ENCODE measurements at regions not wholly inside any gene's neighbourhood (a gene's known extent, or its start where the extent isn't known, plus 50 kb on each side); places are given as distances from the start of the nearest gene placed in this dataset.

DNA sequence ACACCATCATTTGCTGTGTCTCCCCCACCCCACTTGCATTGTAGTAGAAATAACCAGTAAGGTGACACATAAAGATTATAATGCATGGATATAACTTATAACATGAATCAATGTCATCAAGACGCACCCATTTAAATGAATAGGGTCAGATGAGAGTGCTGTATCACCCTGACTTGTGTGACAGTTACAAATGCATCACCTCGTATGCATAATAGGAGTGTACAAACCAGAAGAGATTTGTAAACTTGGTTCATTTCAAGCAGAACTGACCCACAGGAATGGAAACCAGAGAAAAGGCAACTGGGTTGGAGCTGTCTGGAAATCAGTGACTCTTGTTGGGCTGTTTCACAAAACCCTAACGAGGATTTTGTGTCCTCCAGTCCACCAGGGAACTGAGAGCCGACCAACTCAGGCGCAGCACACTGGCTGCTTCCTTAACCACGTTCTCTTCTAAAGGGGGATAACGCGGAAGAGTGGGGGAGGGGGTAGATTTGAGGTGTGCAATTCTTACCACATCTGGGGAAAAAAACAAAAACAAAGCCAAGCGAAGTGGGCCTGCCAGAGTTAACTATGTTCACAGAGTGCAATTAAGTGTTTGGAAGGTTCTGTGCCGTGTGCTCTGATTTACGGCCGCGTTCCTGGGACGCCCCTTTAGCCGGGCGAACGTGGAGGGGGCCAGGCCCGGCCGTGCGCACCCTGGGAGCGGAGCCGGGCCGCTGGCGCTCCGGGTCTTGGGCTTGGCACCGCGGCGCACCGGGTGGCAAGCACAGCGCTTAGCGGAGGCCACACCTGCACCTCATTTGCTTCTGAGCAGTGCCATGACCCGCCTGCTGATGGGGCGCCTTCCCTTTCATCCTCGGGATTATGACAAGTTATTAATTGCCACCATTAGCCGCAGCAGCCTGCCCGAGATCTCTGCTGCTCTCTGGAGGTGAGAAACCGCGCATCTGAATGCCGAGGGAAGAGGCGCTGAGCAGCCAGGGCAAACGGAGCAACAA lies 248.8 kb upstream of the FOXD3 start:
- Histone ChIP-seq H3K4me1 (ENCODE audit: control insufficient read depth in 2 of 2, insufficient read depth in 2 of 2, low read length in 2 of 2) (peaks cover 0 to 4% of the 10 kb centered on the region in 2 donors), H3K9me3 (ENCODE audit: control insufficient read depth in 2 of 2, insufficient read depth in 1 of 2, low read length in 1 of 2) (no peaks in the 10 kb centered on the region), H3K4me3 (ENCODE audit: low read length in 2 of 2) (no peak overlapping the region), H3K27me3 (ENCODE audit: control insufficient read depth in 2 of 2, insufficient read depth in 1 of 2, low read length in 1 of 2) (peaks cover 22 to 36% of the 10 kb centered on the region in 2 donors), H3K36me3 (ENCODE audit: control insufficient read depth in 2 of 2, insufficient read depth in 2 of 2, low read length in 1 of 2) (no peaks in the 10 kb centered on the region), H3K27ac (ENCODE audit: low read depth in 1 of 2, low read length in 1 of 2) (no peak overlapping the region)
- WGBS, result 7% methylated on average over 41 of the region's 41 CpGs
- DNase-seq (ENCODE audit: low read depth in 6 of 9, low spot score in 9 of 9), result peak in 1 of 9 donors; percentile 5

DNA sequence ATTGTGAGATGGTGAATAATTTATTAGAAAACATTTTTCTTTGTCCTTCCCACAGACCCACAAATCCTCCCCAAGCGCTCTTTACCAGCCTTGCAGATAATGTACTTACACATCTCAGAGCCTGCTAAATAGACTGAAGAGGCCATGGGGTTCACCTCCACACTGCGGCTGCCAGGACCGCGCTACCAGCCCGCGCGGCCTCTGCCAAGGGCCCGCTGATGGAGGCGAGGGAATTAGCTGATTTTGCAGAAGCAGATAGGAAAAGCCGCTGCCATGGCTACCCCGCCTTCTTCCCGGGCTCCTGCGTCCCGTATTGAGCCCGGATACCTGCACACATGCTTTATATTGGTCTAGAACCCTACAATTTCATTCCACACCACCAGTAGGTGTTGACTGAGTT lies 248.0 kb upstream of the FOXD3 start:
- Histone ChIP-seq H3K9me3 (ENCODE audit: control insufficient read depth in 2 of 2, insufficient read depth in 1 of 2, low read length in 1 of 2) (no peaks in the 10 kb centered on the region), H3K4me3 (ENCODE audit: low read length in 2 of 2) (no peak overlapping the region), H3K36me3 (ENCODE audit: control insufficient read depth in 2 of 2, insufficient read depth in 2 of 2, low read length in 1 of 2) (no peaks in the 10 kb centered on the region), H3K27me3 (ENCODE audit: control insufficient read depth in 2 of 2, insufficient read depth in 1 of 2, low read length in 1 of 2) (peaks cover 22 to 36% of the 10 kb centered on the region in 2 donors), H3K27ac (ENCODE audit: low read depth in 1 of 2, low read length in 1 of 2) (no peak overlapping the region), H3K4me1 (ENCODE audit: control insufficient read depth in 2 of 2, insufficient read depth in 2 of 2, low read length in 2 of 2) (peaks cover 0 to 4% of the 10 kb centered on the region in 2 donors)
- whole genome bisulfite sequencing, result 48% methylated on average over 15 of the region's 15 CpGs
- DNase-seq (ENCODE audit: low read depth in 6 of 9, low spot score in 9 of 9), result no peak

DNA sequence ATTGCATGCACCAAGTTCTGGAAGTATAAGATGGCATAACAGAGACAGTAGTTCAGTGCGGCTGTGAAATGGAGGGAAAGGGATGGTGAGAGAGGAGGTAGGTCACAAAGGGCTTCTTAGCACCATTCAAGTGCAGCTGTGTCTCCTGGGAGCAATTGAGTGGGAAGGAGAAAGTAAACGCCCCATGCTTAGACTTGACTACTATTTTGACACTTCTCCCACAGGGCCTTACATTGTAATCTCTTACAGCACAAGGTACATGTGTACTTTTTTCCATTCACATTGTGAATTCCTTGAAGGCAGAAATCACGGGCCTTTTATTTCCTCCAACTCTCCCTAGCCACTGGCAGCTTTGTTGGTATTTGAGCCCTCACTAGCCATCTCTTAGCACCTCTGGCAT lies 239.6 kb upstream of the FOXD3 start:
- DNase-seq (ENCODE audit: low read depth in 6 of 9, low spot score in 9 of 9), result no peak
- H3K27me3 ChIP-seq (ENCODE audit: control insufficient read depth in 2 of 2, insufficient read depth in 1 of 2, low read length in 1 of 2), result no peaks in the 10 kb centered on the region
- WGBS, result 89% methylated on average over 3 of the region's 3 CpGs
- H3K36me3 ChIP-seq (ENCODE audit: control insufficient read depth in 2 of 2, insufficient read depth in 2 of 2, low read length in 1 of 2), result no peaks in the 10 kb centered on the region
- H3K27ac ChIP-seq (ENCODE audit: low read depth in 1 of 2, low read length in 1 of 2), result no peak overlapping the region
- H3K9me3 ChIP-seq (ENCODE audit: control insufficient read depth in 2 of 2, insufficient read depth in 1 of 2, low read length in 1 of 2), result no peaks in the 10 kb centered on the region
- H3K4me1 ChIP-seq (ENCODE audit: control insufficient read depth in 2 of 2, insufficient read depth in 2 of 2, low read length in 2 of 2), result no peaks in the 10 kb centered on the region
- no peak overlapping the region for H3K4me3 ChIP-seq (ENCODE audit: low read length in 2 of 2)

DNA sequence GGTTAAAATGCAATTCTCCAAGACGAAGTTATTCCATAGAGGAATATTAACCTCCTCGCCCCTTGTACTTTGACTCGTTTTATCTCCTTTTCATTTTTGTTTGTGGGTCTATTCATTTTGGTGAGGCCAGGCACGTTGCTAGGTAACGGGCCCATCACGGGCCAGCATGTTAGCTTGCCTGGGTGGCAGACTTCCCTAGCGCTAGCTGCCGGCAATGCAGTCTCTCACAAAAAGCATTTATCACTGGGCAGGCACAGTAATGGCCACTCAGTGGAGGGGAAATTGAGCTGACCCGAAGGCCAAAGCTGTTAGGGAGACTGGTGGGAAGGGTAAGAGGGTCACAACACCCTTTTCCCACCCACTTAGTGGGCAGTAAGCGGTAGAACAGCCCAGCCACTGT lies 234.4 kb upstream of the FOXD3 start:
- Histone ChIP-seq H3K27ac (ENCODE audit: low read depth in 1 of 2, low read length in 1 of 2) (no peak overlapping the region), H3K4me1 (ENCODE audit: control insufficient read depth in 2 of 2, insufficient read depth in 2 of 2, low read length in 2 of 2) (no peaks in the 10 kb centered on the region), H3K4me3 (ENCODE audit: low read length in 2 of 2) (no peak overlapping the region), H3K36me3 (ENCODE audit: control insufficient read depth in 2 of 2, insufficient read depth in 2 of 2, low read length in 1 of 2) (no peaks in the 10 kb centered on the region), H3K27me3 (ENCODE audit: control insufficient read depth in 2 of 2, insufficient read depth in 1 of 2, low read length in 1 of 2) (peaks cover 0 to 3% of the 10 kb centered on the region in 2 donors), H3K9me3 (ENCODE audit: control insufficient read depth in 2 of 2, insufficient read depth in 1 of 2, low read length in 1 of 2) (no peaks in the 10 kb centered on the region)
- 66% methylated on average over 10 of the region's 10 CpGs for WGBS
- no peak for DNase-seq (ENCODE audit: low read depth in 6 of 9, low spot score in 9 of 9)

DNA sequence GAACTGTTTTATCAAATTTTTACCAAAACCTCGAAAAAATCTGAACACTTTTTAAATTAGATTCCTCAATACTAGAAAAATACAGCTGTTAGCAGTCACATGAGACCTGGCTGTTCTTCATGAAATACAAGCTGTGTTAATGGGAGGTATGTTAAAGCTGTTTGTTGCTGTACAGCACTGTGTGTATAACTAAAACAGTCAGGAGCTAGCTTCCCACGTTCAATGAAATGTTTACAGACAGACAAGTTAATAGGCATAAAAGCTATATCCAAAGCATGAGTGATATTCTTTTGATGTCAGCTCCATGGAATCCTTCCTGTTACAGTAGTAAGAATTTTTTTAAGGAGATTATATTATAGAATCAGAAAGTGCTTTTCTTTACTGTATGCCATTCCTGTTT lies 223.2 kb upstream of the FOXD3 start:
- Histone ChIP-seq H3K4me3 (ENCODE audit: low read length in 2 of 2) (no peak overlapping the region), H3K4me1 (ENCODE audit: control insufficient read depth in 2 of 2, insufficient read depth in 2 of 2, low read length in 2 of 2) (no peaks in the 10 kb centered on the region), H3K36me3 (ENCODE audit: control insufficient read depth in 2 of 2, insufficient read depth in 2 of 2, low read length in 1 of 2) (no peaks in the 10 kb centered on the region), H3K27me3 (ENCODE audit: control insufficient read depth in 2 of 2, insufficient read depth in 1 of 2, low read length in 1 of 2) (no peaks in the 10 kb centered on the region), H3K9me3 (ENCODE audit: control insufficient read depth in 2 of 2, insufficient read depth in 1 of 2, low read length in 1 of 2) (no peaks in the 10 kb centered on the region), H3K27ac (ENCODE audit: low read depth in 1 of 2, low read length in 1 of 2) (no peak overlapping the region)
- WGBS, result 81% methylated on average over 2 of the region's 2 CpGs
- no peak for DNase-seq (ENCODE audit: low read depth in 6 of 9, low spot score in 9 of 9)

DNA sequence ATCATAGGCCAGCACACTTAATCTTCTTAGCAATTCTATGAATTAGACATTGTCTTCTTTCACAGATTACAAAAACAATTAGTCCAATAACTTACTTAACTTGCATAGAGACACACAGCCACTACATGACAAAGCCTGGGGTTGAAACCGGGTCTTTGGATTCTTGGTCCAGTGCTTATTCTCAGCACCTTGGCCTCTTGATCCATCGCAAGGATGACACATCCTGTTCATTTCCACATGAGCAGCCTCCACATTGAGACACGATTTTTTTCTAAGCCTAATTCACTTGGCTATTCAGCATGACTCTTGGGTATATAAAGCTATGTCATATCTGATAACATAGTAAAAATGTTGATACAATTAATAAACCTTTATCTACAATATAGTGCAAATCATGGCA lies 221.0 kb upstream of the FOXD3 start:
- no peaks in the 10 kb centered on the region for H3K4me1 ChIP-seq (ENCODE audit: control insufficient read depth in 2 of 2, insufficient read depth in 2 of 2, low read length in 2 of 2)
- 95% methylated on average over 3 of the region's 3 CpGs for WGBS
- H3K36me3 ChIP-seq (ENCODE audit: control insufficient read depth in 2 of 2, insufficient read depth in 2 of 2, low read length in 1 of 2), result no peaks in the 10 kb centered on the region
- no peak for DNase-seq (ENCODE audit: low read depth in 6 of 9, low spot score in 9 of 9)
- H3K9me3 ChIP-seq (ENCODE audit: control insufficient read depth in 2 of 2, insufficient read depth in 1 of 2, low read length in 1 of 2), result no peaks in the 10 kb centered on the region
- H3K4me3 ChIP-seq (ENCODE audit: low read length in 2 of 2), result no peak overlapping the region
- no peak overlapping the region for H3K27ac ChIP-seq (ENCODE audit: low read depth in 1 of 2, low read length in 1 of 2)
- H3K27me3 ChIP-seq (ENCODE audit: control insufficient read depth in 2 of 2, insufficient read depth in 1 of 2, low read length in 1 of 2), result no peaks in the 10 kb centered on the region

DNA sequence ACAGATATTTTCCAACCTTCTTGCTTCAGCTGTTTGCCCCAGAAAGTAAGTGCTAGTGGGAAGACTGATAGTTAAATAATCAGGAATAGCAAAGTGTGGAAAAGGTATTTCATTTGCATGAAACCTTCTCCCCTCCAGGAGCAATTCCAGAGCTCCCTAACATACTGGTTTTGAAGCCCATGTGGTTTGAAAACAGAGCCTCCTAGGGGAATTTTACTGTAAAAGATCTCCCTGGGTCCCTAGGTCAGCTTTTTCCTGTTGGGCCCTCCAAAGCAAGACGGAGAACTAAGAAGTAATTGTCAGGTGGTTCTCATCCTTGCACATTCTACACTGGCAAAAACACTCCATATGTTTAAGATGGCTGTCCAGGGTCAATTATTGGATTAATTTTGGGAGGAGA lies 218.7 kb upstream of the FOXD3 start:
- Histone ChIP-seq H3K27me3 (ENCODE audit: control insufficient read depth in 2 of 2, insufficient read depth in 1 of 2, low read length in 1 of 2) (peaks cover 0 to 2% of the 10 kb centered on the region in 2 donors), H3K27ac (ENCODE audit: low read depth in 1 of 2, low read length in 1 of 2) (no peak overlapping the region), H3K4me1 (ENCODE audit: control insufficient read depth in 2 of 2, insufficient read depth in 2 of 2, low read length in 2 of 2) (no peaks in the 10 kb centered on the region), H3K9me3 (ENCODE audit: control insufficient read depth in 2 of 2, insufficient read depth in 1 of 2, low read length in 1 of 2) (no peaks in the 10 kb centered on the region), H3K36me3 (ENCODE audit: control insufficient read depth in 2 of 2, insufficient read depth in 2 of 2, low read length in 1 of 2) (no peaks in the 10 kb centered on the region), H3K4me3 (ENCODE audit: low read length in 2 of 2) (no peak overlapping the region)
- WGBS, result 86% methylated on average over 1 of the region's 1 CpG
- no peak for DNase-seq (ENCODE audit: low read depth in 6 of 9, low spot score in 9 of 9)

DNA sequence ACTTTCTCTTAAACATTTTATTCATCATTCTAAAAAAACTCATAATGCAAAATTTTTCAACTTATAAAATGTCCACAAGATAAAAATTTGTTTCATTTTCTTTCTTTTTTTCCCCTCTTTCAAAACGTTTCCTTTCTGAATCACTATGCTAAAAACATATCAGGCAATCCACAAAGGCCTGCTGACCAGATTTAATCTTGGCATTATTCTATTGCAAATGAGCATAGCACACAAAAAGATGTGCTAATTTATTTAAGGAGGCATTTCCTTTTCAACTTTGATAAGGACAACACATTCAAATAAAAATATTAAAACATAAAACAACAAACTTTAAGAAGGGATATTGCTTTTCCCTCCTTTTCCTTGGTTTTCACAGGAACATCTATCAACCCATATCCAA lies 215.3 kb upstream of the FOXD3 start:
- H3K27ac ChIP-seq (ENCODE audit: low read depth in 1 of 2, low read length in 1 of 2), result no peak overlapping the region
- no peak for DNase-seq (ENCODE audit: low read depth in 6 of 9, low spot score in 9 of 9)
- no peaks in the 10 kb centered on the region for H3K9me3 ChIP-seq (ENCODE audit: control insufficient read depth in 2 of 2, insufficient read depth in 1 of 2, low read length in 1 of 2)
- no peaks in the 10 kb centered on the region for H3K36me3 ChIP-seq (ENCODE audit: control insufficient read depth in 2 of 2, insufficient read depth in 2 of 2, low read length in 1 of 2)
- no peaks in the 10 kb centered on the region for H3K4me1 ChIP-seq (ENCODE audit: control insufficient read depth in 2 of 2, insufficient read depth in 2 of 2, low read length in 2 of 2)
- peaks cover 0 to 2% of the 10 kb centered on the region in 2 donors for H3K27me3 ChIP-seq (ENCODE audit: control insufficient read depth in 2 of 2, insufficient read depth in 1 of 2, low read length in 1 of 2)
- WGBS, result 69% methylated on average over 1 of the region's 1 CpG
- H3K4me3 ChIP-seq (ENCODE audit: low read length in 2 of 2), result no peak overlapping the region

DNA sequence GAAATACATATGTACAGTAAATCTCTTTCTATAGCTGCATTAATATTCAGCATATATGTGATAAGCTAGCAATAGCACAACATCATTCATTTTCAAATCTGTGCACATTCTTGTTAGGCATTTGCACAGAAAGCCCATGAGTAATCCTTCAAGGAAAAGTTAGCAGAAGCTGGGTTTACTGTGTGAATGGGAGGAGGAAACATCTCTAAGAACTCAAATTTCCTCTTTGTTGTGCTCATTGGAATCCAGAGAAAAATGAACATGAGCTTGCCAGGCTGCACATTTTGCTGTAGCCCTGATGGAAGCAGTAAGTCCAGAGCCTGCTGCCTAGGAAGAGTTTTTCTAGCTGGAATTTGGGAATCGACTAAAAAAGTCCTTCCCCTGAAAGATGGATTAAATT lies 214.2 kb upstream of the FOXD3 start:
- 89% methylated on average over 1 of the region's 1 CpG for WGBS
- Histone ChIP-seq H3K27me3 (ENCODE audit: control insufficient read depth in 2 of 2, insufficient read depth in 1 of 2, low read length in 1 of 2) (peaks cover 0 to 2% of the 10 kb centered on the region in 2 donors), H3K36me3 (ENCODE audit: control insufficient read depth in 2 of 2, insufficient read depth in 2 of 2, low read length in 1 of 2) (no peaks in the 10 kb centered on the region), H3K4me3 (ENCODE audit: low read length in 2 of 2) (no peak overlapping the region), H3K27ac (ENCODE audit: low read depth in 1 of 2, low read length in 1 of 2) (no peak overlapping the region), H3K9me3 (ENCODE audit: control insufficient read depth in 2 of 2, insufficient read depth in 1 of 2, low read length in 1 of 2) (no peaks in the 10 kb centered on the region), H3K4me1 (ENCODE audit: control insufficient read depth in 2 of 2, insufficient read depth in 2 of 2, low read length in 2 of 2) (no peaks in the 10 kb centered on the region)
- DNase-seq (ENCODE audit: low read depth in 6 of 9, low spot score in 9 of 9), result no peak
